ENCODE measurements at regions not wholly inside any gene's neighbourhood (a gene's known extent, or its start where the extent isn't known, plus 50 kb on each side); places are given as distances from the start of the nearest gene placed in this dataset.

GRCh38 chr1:185670187-185670627, 64.0 kb upstream of the HMCN1 start:
- peak in 10 of 11 experiments; percentile 10 to 71 (median 58) for TF ChIP-seq CTCF (IDR thresholded peaks at IDR 0.05 in 8 of 11, conservative IDR thresholded peaks at IDR 0.05 in 3 of 11)
- no peak for TF ChIP-seq POLR2A (IDR thresholded peaks at IDR 0.05)
